BLaER1 treated with 17β-estradiol and CSF1 and Interleukin-3, amounts not matched to agents 10 nM and 100 nM (cell line): ENCODE measurements at regions not wholly inside any gene's neighbourhood (a gene's known extent, or its start where the extent isn't known, plus 50 kb on each side); places are given as distances from the start of the nearest gene placed in this dataset.
A peak's percentile ranks its signal among the peaks of the same experiment; 100 is the strongest.

ENCODE experiments used
- H3K27ac ChIP-seq, 11 experiments: shearing (Covaris generic); formaldehyde crosslinking; 2 replicates each; pipeline ENCODE4 v1.8.1; 2022
- H3K27me3 ChIP-seq, 11 experiments: shearing (Covaris generic); formaldehyde crosslinking; 2 replicates each; pipeline ENCODE4 v1.8.1; 2022
- H3K36me3 ChIP-seq, 11 experiments: shearing (Covaris generic); formaldehyde crosslinking; 2 replicates each; pipeline ENCODE4 v1.8.1; 2022
- H3K4me1 ChIP-seq, 10 experiments: shearing (Covaris generic); formaldehyde crosslinking; 2 replicates each; pipeline ENCODE4 v1.8.1; 2022
- H3K4me2 ChIP-seq, 11 experiments: shearing (Covaris generic); formaldehyde crosslinking; 2 replicates each; pipeline ENCODE4 v1.8.1; 2022
- H3K4me3 ChIP-seq, 10 experiments: shearing (Covaris generic); formaldehyde crosslinking; 2 replicates each; pipeline ENCODE4 v1.8.1; 2022
- H3K9ac ChIP-seq, 11 experiments: shearing (Covaris generic); formaldehyde crosslinking; 2 replicates each; pipeline ENCODE4 v1.8.1; 2022
- H3K9me3 ChIP-seq, 11 experiments: shearing (Covaris generic); formaldehyde crosslinking; replicated peaks in 1 of 11; 2 replicates each; pipeline ENCODE4 v1.8.1; 2022
- H4K20me1 ChIP-seq, 11 experiments: shearing (Covaris generic); formaldehyde crosslinking; 2 replicates each; pipeline ENCODE4 v1.8.1; 2022
- Cebpa-rat ChIP-seq, 11 experiments: shearing (Covaris generic); IDR thresholded peaks; 2 replicates each; pipeline ENCODE4 v1.8.1; 2022

- 0 out of 22 replicates have a peak, but pooled peaks cover 0 to 4% (median 0%) of the 10 kb centered on the region in 11 experiments for H4K20me1 ChIP-seq
- no peak for TF ChIP-seq Cebpa-rat (IDR thresholded peaks at IDR 0.05)
Observed at GRCh38 chr12:131367983-131368667, 342.8 kb upstream of the SFSWAP start.

GRCh38 chr12:131368668-131369071 lies 342.2 kb upstream of the SFSWAP start:
- H4K20me1 ChIP-seq: 0 out of 22 replicates have a peak, but pooled peaks cover 0 to 4% (median 0%) of the 10 kb centered on the region in 11 experiments
- no peaks in the 10 kb centered on the region for H3K9me3 ChIP-seq
- no peak overlapping the region for H3K4me3 ChIP-seq
- no peaks in the 10 kb centered on the region for H3K27me3 ChIP-seq
- peaks cover 6 to 24% (median 17%) of the 10 kb centered on the region in 10 experiments; a peak in 17 of 20 replicates for H3K4me1 ChIP-seq
- no peak for TF ChIP-seq Cebpa-rat (IDR thresholded peaks at IDR 0.05)
- no peak overlapping the region for H3K9ac ChIP-seq
- H3K4me2 ChIP-seq: no peak overlapping the region
- H3K27ac ChIP-seq: no peak overlapping the region
- no peaks in the 10 kb centered on the region for H3K36me3 ChIP-seq

More at GRCh38 chr12:131367983-131368667, 342.8 kb upstream of the SFSWAP start:
- Histone ChIP-seq H3K4me3 (no peak overlapping the region), H3K36me3 (no peaks in the 10 kb centered on the region), H3K27ac (no peak overlapping the region), H3K9ac (no peak overlapping the region), H3K9me3 (no peaks in the 10 kb centered on the region), H3K4me1 (peaks cover 6 to 29% (median 17%) of the 10 kb centered on the region in 10 experiments; a peak in 17 of 20 replicates), H3K4me2 (no peak overlapping the region), H3K27me3 (no peaks in the 10 kb centered on the region)

- TF ChIP-seq Cebpa-rat (IDR thresholded peaks at IDR 0.05): no peak
- no peaks in the 10 kb centered on the region for H3K27me3 ChIP-seq
Observed at GRCh38 chr12:131369094-131369845, 341.6 kb upstream of the SFSWAP start.

GRCh38 chr12:131370321-131370720 lies 340.6 kb upstream of the SFSWAP start:
- H3K9me3 ChIP-seq: no peaks in the 10 kb centered on the region
- no peak overlapping the region for H3K27ac ChIP-seq
- no peak for TF ChIP-seq Cebpa-rat (IDR thresholded peaks at IDR 0.05)
- 0 out of 22 replicates have a peak, but pooled peaks cover 0 to 4% (median 0%) of the 10 kb centered on the region in 11 experiments for H4K20me1 ChIP-seq
- peaks cover 6 to 25% (median 17%) of the 10 kb centered on the region in 10 experiments; a peak in 17 of 20 replicates for H3K4me1 ChIP-seq
- H3K9ac ChIP-seq: no peak overlapping the region
- no peaks in the 10 kb centered on the region for H3K27me3 ChIP-seq
- no peak overlapping the region for H3K4me3 ChIP-seq
- no peaks in the 10 kb centered on the region for H3K36me3 ChIP-seq
- H3K4me2 ChIP-seq: peak overlapping the region in 4 of 11 experiments; percentile 0 to 38 (median 10); a peak in 4 of 22 replicates

More at GRCh38 chr12:131369094-131369845, 341.6 kb upstream of the SFSWAP start:
- 0 out of 22 replicates have a peak, but pooled peaks cover 0 to 4% (median 0%) of the 10 kb centered on the region in 11 experiments for H4K20me1 ChIP-seq
- no peak overlapping the region for H3K27ac ChIP-seq
- no peak overlapping the region for H3K9ac ChIP-seq
- no peaks in the 10 kb centered on the region for H3K36me3 ChIP-seq
- H3K9me3 ChIP-seq: no peaks in the 10 kb centered on the region
- no peak overlapping the region for H3K4me2 ChIP-seq
- H3K4me1 ChIP-seq: peaks cover 6 to 24% (median 17%) of the 10 kb centered on the region in 10 experiments; a peak in 17 of 20 replicates
- H3K4me3 ChIP-seq: no peak overlapping the region

GRCh38 chr12:131370791-131371347 lies 340.0 kb upstream of the SFSWAP start:
- no peak overlapping the region for H3K4me3 ChIP-seq
- no peaks in the 10 kb centered on the region for H3K36me3 ChIP-seq
- H3K9me3 ChIP-seq: no peaks in the 10 kb centered on the region

GRCh38 chr12:131371401-131372170 lies 339.3 kb upstream of the SFSWAP start:
- Histone ChIP-seq H3K27me3 (no peaks in the 10 kb centered on the region), H3K36me3 (no peaks in the 10 kb centered on the region), H4K20me1 (0 out of 22 replicates have a peak, but pooled peaks cover 0 to 4% (median 0%) of the 10 kb centered on the region in 11 experiments), H3K4me2 (no peak overlapping the region), H3K27ac (no peak overlapping the region), H3K9ac (no peak overlapping the region), H3K4me3 (no peak overlapping the region), H3K4me1 (peaks cover 0 to 24% (median 17%) of the 10 kb centered on the region in 10 experiments; a peak in 15 of 20 replicates), H3K9me3 (no peaks in the 10 kb centered on the region)
- TF ChIP-seq Cebpa-rat (IDR thresholded peaks at IDR 0.05): no peak

More at GRCh38 chr12:131370791-131371347, 340.0 kb upstream of the SFSWAP start:
- TF ChIP-seq Cebpa-rat (IDR thresholded peaks at IDR 0.05): no peak
- no peak overlapping the region for H3K9ac ChIP-seq
- H3K4me2 ChIP-seq: 0 out of 22 replicates have a peak overlapping the region, but pooled peaks of 1 of the 11 experiments have one; percentile 0
- H4K20me1 ChIP-seq: 0 out of 22 replicates have a peak, but pooled peaks cover 0 to 4% (median 0%) of the 10 kb centered on the region in 11 experiments
- H3K4me1 ChIP-seq: peaks cover 6 to 28% (median 17%) of the 10 kb centered on the region in 10 experiments; a peak in 17 of 20 replicates
- H3K27me3 ChIP-seq: no peaks in the 10 kb centered on the region
- no peak overlapping the region for H3K27ac ChIP-seq

GRCh38 chr12:131372171-131372475 lies 338.8 kb upstream of the SFSWAP start:
- peaks cover 0 to 22% (median 14%) of the 10 kb centered on the region in 10 experiments; a peak in 15 of 20 replicates for H3K4me1 ChIP-seq
- 0 out of 22 replicates have a peak, but pooled peaks cover 0 to 4% (median 0%) of the 10 kb centered on the region in 11 experiments for H4K20me1 ChIP-seq
- H3K36me3 ChIP-seq: no peaks in the 10 kb centered on the region
- TF ChIP-seq Cebpa-rat (IDR thresholded peaks at IDR 0.05): no peak
- H3K4me2 ChIP-seq: no peak overlapping the region
- no peak overlapping the region for H3K4me3 ChIP-seq
- no peak overlapping the region for H3K9ac ChIP-seq
- H3K9me3 ChIP-seq: no peaks in the 10 kb centered on the region
- H3K27ac ChIP-seq: no peak overlapping the region
- no peaks in the 10 kb centered on the region for H3K27me3 ChIP-seq

GRCh38 chr12:131372706-131373195 lies 338.1 kb upstream of the SFSWAP start:
- no peak overlapping the region for H3K27ac ChIP-seq
- H3K9me3 ChIP-seq: no peaks in the 10 kb centered on the region
- no peak overlapping the region for H3K9ac ChIP-seq
- no peaks in the 10 kb centered on the region for H3K36me3 ChIP-seq
- H4K20me1 ChIP-seq: 0 out of 22 replicates have a peak, but pooled peaks cover 0 to 4% (median 0%) of the 10 kb centered on the region in 11 experiments
- no peak overlapping the region for H3K4me2 ChIP-seq
- peaks cover 0 to 22% (median 14%) of the 10 kb centered on the region in 10 experiments; a peak in 15 of 20 replicates for H3K4me1 ChIP-seq
- TF ChIP-seq Cebpa-rat (IDR thresholded peaks at IDR 0.05): no peak
- no peak overlapping the region for H3K4me3 ChIP-seq
- H3K27me3 ChIP-seq: no peaks in the 10 kb centered on the region
